Sigmoid colon (tissue), 6 donors: ENCODE measurements at regions not wholly inside any gene's neighbourhood (a gene's known extent, or its start where the extent isn't known, plus 50 kb on each side); places are given as distances from the start of the nearest gene placed in this dataset.

Experiments used
- DNase-seq: peaks from one replicate; pipeline ENCODE4 v3.0.0-alpha.2; 2019
- H3K27ac ChIP-seq, 4 donors: fragments of 200-600 bp; sonication (generic); one replicate each; pipeline ENCODE4 v1.5.1; 2016 to 2019; ENCODE audit warnings: mild to moderate bottlenecking in 1 of 4
- H3K27me3 ChIP-seq, 3 donors: fragments of 200-600 bp; sonication (generic); one replicate each; pipeline ENCODE4 v1.5.1; 2019; ENCODE audit warnings: mild to moderate bottlenecking in 1 of 3
- H3K36me3 ChIP-seq, 4 donors: fragments of 200-600 bp; sonication (generic); one replicate each; pipeline ENCODE4 v1.5.1; 2016 to 2019
- H3K4me1 ChIP-seq, 4 donors: fragments of 200-600 bp; sonication (generic); one replicate each; pipeline ENCODE4 v1.5.1; 2017 to 2019
- H3K4me3 ChIP-seq, 4 donors: fragments of 200-600 bp; sonication (generic); one replicate each; pipeline ENCODE4 v1.5.1; 2017 to 2019; ENCODE audit warnings: mild to moderate bottlenecking in 2 of 4, moderate library complexity in 1 of 4
- H3K9me3 ChIP-seq, 4 donors: fragments of 200-600 bp in 3 of 4; sonication (generic) in 3 of 4; one replicate each; pipeline versions ENCODE4 v1.5.1 to v1.6.1; 2013 to 2019
- CTCF ChIP-seq, 4 experiments: fragments of 450-650 bp in 3 of 4; fragments of 200-600 bp in 1 of 4; IDR thresholded peaks; one replicate each; pipeline ENCODE4 v1.5.1; 2016 to 2019; ENCODE audit warnings: antibody characterized with exemption in 4 of 4, mild to moderate bottlenecking in 3 of 4, moderate library complexity in 2 of 4
- EP300 ChIP-seq, 4 donors: sonication (generic); formaldehyde crosslinking; IDR thresholded peaks; one replicate each; pipeline ENCODE4 v1.6.1; 2017; ENCODE audit warnings: antibody characterized with exemption in 4 of 4
- POLR2A ChIP-seq, 2 donors: fragments of 450-650 bp; IDR thresholded peaks; one replicate each; pipeline ENCODE4 v1.6.1; 2016; ENCODE audit warnings: antibody characterized with exemption in 2 of 2, mild to moderate bottlenecking in 2 of 2, moderate library complexity in 2 of 2
- POLR2AphosphoS5 ChIP-seq, 4 donors: sonication (generic); formaldehyde crosslinking; IDR thresholded peaks; one replicate each; pipeline ENCODE4 v1.6.1; 2017; ENCODE audit warnings: antibody characterized with exemption in 4 of 4
- WGBS, 2 donors: extraction: QIAGEN DNeasy Blood & Tissue Kit; methylation state at CpG; one replicate each; pipeline ENCODE4 v1.1.7; 2013; 5-methylcytosine and 5-hydroxymethylcytosine counted together
- intact Hi-C: fragments of 100-400 bp; cut with DNase I; formaldehyde crosslinking; loops from one replicate; pipeline ENCODE4 v1.15.1; 2023
- donor health status: healthy with polysubstance abuse.
- donor health status: healthy.

GRCh38 chr1:104574620-104575019 lies 824.9 kb downstream of the AMY1C start:
- H3K4me1 ChIP-seq: peaks cover 0 to 2% (median 0%) of the 10 kb centered on the region in 4 donors
- intact Hi-C loops: no loop called here
- WGBS, 2 donors: 76 to 88% methylated on average over 2 of the region's 2 CpGs
- H3K36me3 ChIP-seq: no peaks in the 10 kb centered on the region
- no peaks in the 10 kb centered on the region for H3K9me3 ChIP-seq
- TF ChIP-seq POLR2AphosphoS5 (IDR thresholded peaks at IDR 0.05) (no peak), EP300 (IDR thresholded peaks at IDR 0.05) (no peak), POLR2A (IDR thresholded peaks at IDR 0.05) (no peak), CTCF (IDR thresholded peaks at IDR 0.05) (no peak)
- no peaks in the 10 kb centered on the region for H3K27me3 ChIP-seq
- DNase-seq: no peak
- no peak overlapping the region for H3K27ac ChIP-seq
- no peak overlapping the region for H3K4me3 ChIP-seq

GRCh38 chr1:104592926-104593325 lies 843.2 kb downstream of the AMY1C start:
- DNase-seq: no peak
- Histone ChIP-seq H3K4me1 (no peaks in the 10 kb centered on the region), H3K36me3 (no peaks in the 10 kb centered on the region), H3K9me3 (no peaks in the 10 kb centered on the region), H3K27me3 (no peaks in the 10 kb centered on the region), H3K27ac (no peak overlapping the region), H3K4me3 (no peak overlapping the region)
- WGBS, 2 donors: 71 to 90% methylated on average over 3 of the region's 3 CpGs
- TF ChIP-seq POLR2AphosphoS5 (IDR thresholded peaks at IDR 0.05) (no peak), POLR2A (IDR thresholded peaks at IDR 0.05) (no peak), CTCF (IDR thresholded peaks at IDR 0.05) (no peak), EP300 (IDR thresholded peaks at IDR 0.05) (no peak)
- intact Hi-C loops: no loop called here

- Histone ChIP-seq H3K27me3 (no peaks in the 10 kb centered on the region), H3K36me3 (no peaks in the 10 kb centered on the region), H3K4me3 (no peak overlapping the region), H3K9me3 (no peaks in the 10 kb centered on the region), H3K4me1 (no peaks in the 10 kb centered on the region), H3K27ac (no peak overlapping the region)
- no peak for DNase-seq
- intact Hi-C loops: no loop called here
- TF ChIP-seq CTCF (IDR thresholded peaks at IDR 0.05) (no peak), POLR2AphosphoS5 (IDR thresholded peaks at IDR 0.05) (no peak), EP300 (IDR thresholded peaks at IDR 0.05) (no peak), POLR2A (IDR thresholded peaks at IDR 0.05) (no peak)
- 53 to 57% methylated on average over 4 of the region's 4 CpGs for WGBS, 2 donors
Observed at GRCh38 chr1:104593413-104594187, 843.9 kb downstream of the AMY1C start.

GRCh38 chr1:104617474-104617873 lies 867.8 kb downstream of the AMY1C start:
- WGBS, 2 donors: 90 to 93% methylated on average over 5 of the region's 5 CpGs
- Histone ChIP-seq H3K36me3 (no peaks in the 10 kb centered on the region), H3K4me1 (no peaks in the 10 kb centered on the region), H3K27ac (no peak overlapping the region), H3K27me3 (no peaks in the 10 kb centered on the region), H3K9me3 (peaks cover 0 to 13% (median 11%) of the 10 kb centered on the region in 4 donors), H3K4me3 (no peak overlapping the region)
- TF ChIP-seq EP300 (IDR thresholded peaks at IDR 0.05) (no peak), CTCF (IDR thresholded peaks at IDR 0.05) (no peak), POLR2AphosphoS5 (IDR thresholded peaks at IDR 0.05) (no peak), POLR2A (IDR thresholded peaks at IDR 0.05) (no peak)
- DNase-seq: no peak
- intact Hi-C loops: no loop called here

GRCh38 chr1:104621221-104621620 lies 871.5 kb downstream of the AMY1C start:
- Histone ChIP-seq H3K4me3 (no peak overlapping the region), H3K9me3 (peaks cover 0 to 13% (median 10%) of the 10 kb centered on the region in 4 donors), H3K27ac (no peak overlapping the region), H3K36me3 (no peaks in the 10 kb centered on the region), H3K4me1 (no peaks in the 10 kb centered on the region), H3K27me3 (no peaks in the 10 kb centered on the region)
- WGBS, 2 donors: 90 to 93% methylated on average over 2 of the region's 2 CpGs
- TF ChIP-seq EP300 (IDR thresholded peaks at IDR 0.05) (no peak), POLR2AphosphoS5 (IDR thresholded peaks at IDR 0.05) (no peak), POLR2A (IDR thresholded peaks at IDR 0.05) (no peak), CTCF (IDR thresholded peaks at IDR 0.05) (no peak)
- no peak for DNase-seq
- intact Hi-C loops: no loop called here
